ENCODE measurements at regions not wholly inside any gene's neighbourhood (a gene's known extent, or its start where the extent isn't known, plus 50 kb on each side); places are given as distances from the start of the nearest gene placed in this dataset.

GRCh38 chr1:34611571-34611970 is 143.3 kb upstream of the GJB5 start (continued):
- no peak for TF ChIP-seq ZNF462 (CRISPR knock-in tag; IDR thresholded peaks at IDR 0.05)

- Mint-ChIP-seq H3K9me3 (no peaks in the 10 kb centered on the region), H3K27ac (no peak overlapping the region), H3K36me3 (ENCODE audit: low read depth) (no peaks in the 10 kb centered on the region), H3K4me3 (no peak overlapping the region), H3K27me3 (ENCODE audit: insufficient read depth, low read depth, poor library complexity) (peaks cover 5% of the 10 kb centered on the region), H3K4me1 (peaks cover 15% of the 10 kb centered on the region)
- Histone ChIP-seq H3K4me3 (no peak overlapping the region), H3K27me3 (ENCODE audit: insufficient read depth) (no peaks in the 10 kb centered on the region), H3K79me2 (replicated peaks; ENCODE audit: insufficient read depth) (no peaks in the 10 kb centered on the region), H4K20me1 (replicated peaks; ENCODE audit: insufficient read depth) (no peaks in the 10 kb centered on the region), H3F3A (replicated peaks; ENCODE audit: low read depth) (no peaks in the 10 kb centered on the region), H3K4me1 (ENCODE audit: insufficient read depth) (peaks cover 4% of the 10 kb centered on the region), H2AFZ (peak overlapping the region; percentile 83; the same call in 1 of the 2 replicates), H3K4me2 (no peak overlapping the region), H3K27ac (ENCODE audit: low read depth) (no peak overlapping the region), H3K9me2 (ENCODE audit: insufficient read depth) (no peaks in the 10 kb centered on the region; the same call in 1 of the 2 replicates), H3K36me3 (ENCODE audit: insufficient read depth) (no peaks in the 10 kb centered on the region)
- DNase-seq (ENCODE audit: low spot score): no peak
- no peak for ATAC-seq
- no peak for TF ChIP-seq CTCF (conservative IDR thresholded peaks at IDR 0.05; ENCODE audit: low read depth in 2 of 2)
- no peak for TF ChIP-seq ZNF331 (CRISPR knock-in tag; IDR thresholded peaks at IDR 0.05; ENCODE audit: low read depth)
- no peak for TF ChIP-seq ZNF462 (CRISPR knock-in tag; IDR thresholded peaks at IDR 0.05)
- TF ChIP-seq EZH2phosphoT487 (IDR thresholded peaks at IDR 0.05; ENCODE audit: unreplicated experiment): no peak
- TF ChIP-seq CREB1 (CRISPR knock-in tag; IDR thresholded peaks at IDR 0.05; ENCODE audit: low read depth): no peak
- TF ChIP-seq POLR2AphosphoS5 (IDR thresholded peaks at IDR 0.05; ENCODE audit: low read depth): no peak
- TF ChIP-seq JUNB (IDR thresholded peaks at IDR 0.05; ENCODE audit: unreplicated experiment): no peak
These were observed 142.6 kb upstream of the GJB5 start for GRCh38 chr1:34612091-34612827.

Data from GM23338 (cell line).